ENCODE measurements at regions not wholly inside any gene's neighbourhood (a gene's known extent, or its start where the extent isn't known, plus 50 kb on each side); places are given as distances from the start of the nearest gene placed in this dataset.

DNA sequence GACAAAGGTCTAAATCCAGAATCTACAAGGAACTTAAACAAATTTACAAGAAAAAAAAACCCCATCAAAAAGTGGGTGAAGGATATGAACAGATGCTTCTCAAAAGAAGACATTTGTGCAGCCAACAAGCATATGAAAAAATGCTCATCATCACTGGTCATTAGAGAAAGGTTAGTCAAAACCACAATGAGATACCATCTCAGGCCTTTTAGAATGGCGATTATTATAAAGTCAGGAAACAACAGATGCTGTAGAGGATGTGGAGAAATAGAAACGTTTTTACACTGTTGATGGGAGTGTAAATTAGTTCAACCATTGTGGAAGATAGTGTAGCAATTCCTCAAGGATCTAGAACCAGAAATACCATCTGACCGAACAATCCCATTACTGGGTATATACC lies 518.9 kb upstream of the CCDC54 start:
- peak; percentile 68 for DNase-seq (ENCODE audit: low read depth)

DNA sequence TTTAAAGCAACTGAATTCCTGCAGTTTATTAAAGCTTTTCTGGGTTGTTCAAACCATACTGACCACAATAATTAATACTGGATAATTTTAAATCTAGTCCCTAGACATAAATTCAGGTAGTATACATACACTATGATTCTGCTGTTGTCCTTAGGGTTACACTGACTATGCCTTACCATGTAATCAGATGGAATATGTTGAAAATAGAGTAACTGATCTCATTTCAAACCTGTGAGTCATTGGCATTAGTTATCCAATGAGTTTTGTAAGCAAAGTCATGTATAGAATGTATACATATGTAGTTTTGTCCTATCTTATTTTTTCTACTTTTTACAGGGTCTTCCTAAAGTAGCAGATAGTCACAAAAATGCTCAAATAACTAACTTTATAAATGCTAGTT lies 517.1 kb upstream of the CCDC54 start:
- no peak for DNase-seq (ENCODE audit: low read depth)

DNA sequence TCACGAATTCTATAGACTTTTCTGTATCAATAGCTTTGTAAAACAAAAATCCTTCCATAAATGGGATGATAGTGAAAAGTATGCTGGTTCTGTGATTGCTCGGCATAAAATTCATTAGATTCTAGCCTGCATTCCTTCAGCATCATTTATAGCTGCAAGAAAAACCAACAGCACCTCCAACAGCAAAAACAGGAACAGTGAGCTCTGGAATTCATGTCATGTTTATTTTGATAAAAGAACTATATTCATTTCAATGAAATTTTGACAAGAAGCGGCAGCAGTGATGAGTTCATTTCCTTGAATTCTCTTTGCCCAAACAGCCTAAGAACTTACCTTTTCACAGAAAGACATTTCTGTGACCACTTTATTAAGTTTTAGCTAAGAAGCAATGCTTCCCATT lies 515.2 kb upstream of the CCDC54 start:
- DNase-seq (ENCODE audit: low read depth), result peak; percentile 81

DNA sequence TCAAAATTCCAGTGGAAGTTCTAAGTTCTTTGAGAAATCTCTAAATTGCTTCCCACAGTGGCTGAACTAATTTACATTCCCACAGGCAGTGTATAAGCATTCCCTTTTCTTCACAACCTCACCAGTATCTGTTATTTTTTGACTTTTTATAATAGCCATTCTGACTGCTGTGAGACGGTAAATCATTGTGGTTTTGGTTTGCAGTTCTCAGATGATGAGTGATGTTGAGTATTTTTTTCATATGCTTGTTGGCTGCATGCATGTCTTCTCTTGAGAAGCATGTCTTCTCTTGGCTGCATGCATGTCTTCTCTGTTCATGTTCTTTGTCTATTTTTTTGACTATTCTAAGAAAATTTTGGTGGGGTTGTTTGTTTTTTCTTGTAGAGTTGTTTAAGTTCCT lies 499.6 kb upstream of the CCDC54 start:
- peak; percentile 44 for DNase-seq (ENCODE audit: low read depth)

DNA sequence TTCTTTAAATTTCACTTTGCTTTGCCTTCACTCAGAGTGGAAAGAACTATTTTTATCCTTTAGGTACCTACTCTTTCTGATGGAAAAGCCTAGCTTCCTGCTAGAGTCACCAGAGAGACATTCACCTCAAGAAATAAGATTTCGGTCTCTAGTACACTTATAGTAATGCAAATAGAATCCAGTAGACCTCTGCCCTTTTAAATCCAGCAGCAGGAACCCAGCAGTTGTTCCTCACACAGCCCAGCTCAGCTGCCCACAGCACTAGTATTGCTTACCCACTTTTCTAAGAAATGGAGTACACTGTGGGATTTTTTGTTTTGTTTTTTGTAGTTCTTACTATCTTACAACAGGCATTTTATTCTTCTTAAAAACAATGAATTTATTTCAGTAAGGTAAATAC lies 497.0 kb upstream of the CCDC54 start:
- DNase-seq (ENCODE audit: low read depth), result no peak

DNA sequence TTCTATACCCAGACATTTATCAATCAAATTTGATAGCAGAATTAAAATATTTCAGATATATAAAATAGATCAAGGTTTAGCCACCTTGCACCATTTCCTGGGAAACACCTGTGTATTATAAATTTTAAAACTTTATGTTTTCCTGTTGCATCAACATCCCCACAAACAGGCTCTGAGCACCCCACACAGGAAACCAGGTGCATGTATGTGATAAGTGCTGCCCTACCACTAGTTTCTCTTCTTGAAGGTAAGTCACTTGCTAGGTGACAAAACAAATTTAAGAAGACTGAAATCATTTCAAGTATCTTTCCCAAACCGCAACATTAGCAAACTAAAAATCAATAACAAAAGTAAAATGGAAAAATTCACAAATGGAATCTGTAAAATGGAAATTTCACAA lies 496.1 kb upstream of the CCDC54 start:
- no peak for DNase-seq (ENCODE audit: low read depth)

DNA sequence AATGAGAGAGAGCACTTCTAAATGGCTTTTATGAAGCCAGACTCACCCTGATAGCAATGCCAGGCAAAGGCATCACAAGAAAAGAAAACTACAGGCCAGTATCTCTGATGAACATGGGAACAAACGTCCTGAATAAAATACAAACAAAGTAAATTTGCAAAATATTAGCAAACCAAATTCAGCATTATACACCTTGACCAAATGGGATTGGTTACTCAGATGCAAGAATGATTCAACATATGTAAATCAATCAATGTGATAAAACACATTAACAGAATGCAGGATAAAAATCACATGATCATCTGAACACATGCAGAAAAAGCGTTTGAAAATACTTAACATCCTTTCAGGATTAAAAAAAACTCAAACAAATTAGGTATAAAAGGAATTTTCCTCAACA lies 494.9 kb upstream of the CCDC54 start:
- DNase-seq (ENCODE audit: low read depth), result no peak

DNA sequence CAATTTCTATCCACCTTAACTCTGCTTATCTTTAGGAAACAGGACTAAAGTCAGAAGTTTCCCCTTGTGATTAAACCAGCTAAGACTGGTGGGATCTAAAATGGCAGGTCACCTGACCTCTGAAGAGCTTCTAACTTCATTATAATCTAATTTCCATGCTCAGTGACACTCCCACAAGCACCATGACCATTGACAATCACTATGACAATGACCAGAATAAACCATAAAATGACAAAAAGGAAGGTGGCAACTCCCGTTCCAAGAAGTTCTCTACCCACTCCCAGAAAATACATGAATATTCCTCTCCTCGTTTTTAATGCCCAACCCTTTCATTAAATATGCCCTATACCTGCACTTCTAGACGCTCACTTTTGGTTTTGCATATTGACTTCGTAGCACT lies 471.2 kb upstream of the CCDC54 start:
- DNase-seq (ENCODE audit: low read depth), result no peak

DNA sequence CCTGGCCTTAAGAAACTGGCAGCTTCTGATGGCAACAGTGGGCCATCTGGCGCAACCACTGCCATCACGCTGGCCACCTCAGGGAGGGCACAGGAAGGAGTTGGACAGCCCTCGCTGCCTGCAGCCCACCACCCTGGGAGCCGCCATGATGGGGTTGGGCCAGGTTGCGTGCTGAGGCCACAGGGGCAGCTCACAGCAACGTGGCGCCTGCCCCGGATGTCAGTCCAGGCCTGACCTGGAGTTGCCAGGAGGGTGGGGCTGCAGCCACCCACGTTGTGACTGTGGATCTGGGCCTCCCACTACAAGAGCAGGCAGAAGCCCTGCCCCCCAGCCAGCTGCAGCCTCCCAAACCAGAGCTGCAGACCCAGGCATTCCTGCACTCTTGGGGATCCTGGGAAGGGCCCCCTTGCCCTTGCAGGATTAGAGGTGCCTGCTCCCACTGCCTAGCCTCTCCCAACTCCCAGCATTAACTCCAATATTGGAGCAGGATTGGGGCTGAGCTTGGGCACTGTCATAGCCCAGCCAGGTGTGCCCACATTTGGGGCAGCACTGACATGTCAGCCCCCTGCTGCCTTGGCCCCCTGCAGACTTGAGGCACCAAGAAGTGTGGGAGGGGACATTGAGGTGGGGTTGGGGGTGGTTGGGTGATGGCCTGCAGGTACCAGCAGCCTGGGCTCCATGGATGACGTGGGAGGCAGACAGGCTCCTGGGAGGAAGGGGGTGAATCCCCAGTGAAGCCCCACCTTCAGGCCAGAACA lies 468.9 kb upstream of the CCDC54 start:
- no peak for DNase-seq (ENCODE audit: low read depth)

DNA sequence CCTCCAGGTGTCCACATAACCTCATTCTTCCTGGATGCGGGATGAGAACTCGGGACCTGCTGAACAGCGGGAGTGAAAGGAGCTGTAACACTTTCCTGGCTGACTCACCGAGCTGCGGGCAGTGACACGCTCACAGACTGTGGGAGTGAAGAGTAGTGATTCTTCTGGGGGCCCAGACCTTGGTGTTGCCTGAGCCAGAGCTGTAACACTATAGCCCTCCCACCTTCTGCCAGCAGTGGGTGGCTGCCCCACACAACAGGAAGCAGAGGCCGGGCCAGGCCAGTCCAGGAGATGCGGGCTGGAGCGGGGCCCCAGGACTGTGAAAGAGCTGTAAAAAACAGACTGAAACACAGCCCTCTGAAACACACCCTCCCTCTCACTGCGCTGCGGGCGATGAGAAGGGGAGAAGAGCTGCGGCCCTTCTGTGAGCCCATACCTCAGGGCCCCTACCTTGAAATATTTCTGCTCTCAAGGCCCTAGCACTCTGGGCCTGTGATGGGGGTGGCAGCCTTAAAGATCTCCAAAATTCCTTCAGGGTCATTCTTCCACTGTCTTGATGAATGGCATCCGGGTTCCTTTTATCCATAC lies 464.0 kb upstream of the CCDC54 start:
- DNase-seq (ENCODE audit: low read depth), result no peak

DNA sequence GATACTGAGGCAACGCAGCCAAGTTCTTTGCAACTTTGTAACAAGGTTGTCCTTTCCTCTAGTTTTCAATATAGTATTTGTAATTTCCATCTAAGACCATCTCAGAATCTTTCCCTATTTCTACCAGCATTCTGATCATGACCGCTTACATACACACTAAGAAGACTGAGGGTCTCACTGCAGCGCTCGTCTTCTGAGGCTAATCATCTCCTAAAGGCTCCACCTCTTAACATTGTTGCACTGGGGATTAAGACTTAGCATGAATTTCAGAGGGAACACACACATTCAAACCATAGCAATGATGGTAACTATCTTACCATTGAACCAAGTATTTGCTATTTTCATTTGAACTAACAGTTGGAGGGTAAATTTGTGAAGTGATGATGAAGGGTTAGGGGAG lies 463.3 kb upstream of the CCDC54 start:
- DNase-seq (ENCODE audit: low read depth), result no peak

DNA sequence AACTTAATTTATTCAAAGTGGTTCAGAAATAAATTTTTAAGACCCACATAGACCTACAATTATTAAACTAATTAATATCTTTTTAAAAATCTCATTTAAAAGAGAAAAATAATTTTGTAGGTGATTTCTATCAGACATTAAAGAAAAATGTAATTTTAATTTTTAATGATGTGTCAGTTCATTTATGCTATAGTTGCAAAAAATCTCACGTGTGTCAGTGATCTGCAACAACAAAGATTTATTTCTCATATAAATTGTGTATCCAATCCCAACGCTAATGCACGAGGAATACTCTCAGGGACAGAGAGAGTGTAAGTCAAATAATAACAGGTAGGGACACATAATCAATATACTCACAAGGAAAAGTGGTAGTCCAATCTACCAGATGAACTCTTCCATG lies 456.6 kb upstream of the CCDC54 start:
- DNase-seq (ENCODE audit: low read depth), result no peak

DNA sequence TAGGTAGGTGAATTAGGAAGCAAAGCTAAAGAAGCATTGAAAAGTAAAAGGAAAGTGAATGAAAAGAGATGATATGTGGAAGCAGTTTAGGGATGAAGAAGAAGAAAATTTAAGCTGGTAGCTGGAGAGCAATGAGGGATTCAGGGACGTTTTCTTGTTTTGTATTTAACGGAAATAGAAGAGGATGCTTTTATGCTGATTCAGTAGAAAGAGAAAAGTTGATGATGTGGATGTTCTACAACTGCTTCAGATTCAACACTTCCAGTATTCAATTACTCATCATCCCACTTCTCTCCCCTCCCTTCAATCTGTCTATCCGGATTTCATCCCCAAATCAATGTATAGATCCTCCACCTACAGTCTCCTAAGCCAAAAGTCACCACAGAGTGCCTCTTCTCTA lies 448.2 kb upstream of the CCDC54 start:
- DNase-seq (ENCODE audit: low read depth), result no peak

DNA sequence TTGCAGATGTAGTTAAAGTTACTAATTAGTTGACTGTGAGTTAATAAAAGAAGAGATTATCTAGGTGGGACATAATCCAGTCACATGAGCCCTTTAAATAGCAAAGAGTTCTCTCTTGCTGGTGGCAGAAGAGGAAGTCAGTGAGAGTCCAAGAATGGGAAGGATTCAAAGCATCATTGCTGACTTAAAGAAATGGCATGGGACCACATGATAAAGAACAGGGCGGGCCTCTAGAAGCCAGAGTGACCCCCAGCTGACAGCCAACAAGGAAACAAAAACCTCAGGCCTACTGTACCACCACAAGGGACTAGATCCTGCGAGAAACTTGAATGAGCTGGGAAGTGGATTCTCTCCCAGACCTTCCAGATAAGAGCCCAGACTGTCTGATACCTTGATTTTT lies 447.2 kb upstream of the CCDC54 start:
- no peak for DNase-seq (ENCODE audit: low read depth)

DNA sequence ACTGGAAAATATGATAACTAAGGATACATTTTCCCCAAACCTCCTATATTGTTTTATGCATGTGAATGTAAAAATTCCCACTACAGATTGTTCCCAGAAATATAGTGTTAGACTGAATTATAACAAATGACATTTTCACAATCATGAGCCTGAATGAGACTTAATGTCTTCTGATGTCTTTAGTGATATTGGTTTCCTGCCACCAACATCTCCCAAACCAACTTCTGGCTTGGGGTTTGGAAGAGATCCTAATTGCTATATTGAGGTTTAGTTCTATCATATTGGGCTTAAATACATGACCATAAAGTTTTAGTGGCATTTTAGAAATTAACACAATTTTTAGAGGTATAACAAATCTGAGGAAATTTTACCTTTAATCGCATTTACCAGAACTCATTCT lies 445.3 kb upstream of the CCDC54 start:
- no peak for DNase-seq (ENCODE audit: low read depth)

DNA sequence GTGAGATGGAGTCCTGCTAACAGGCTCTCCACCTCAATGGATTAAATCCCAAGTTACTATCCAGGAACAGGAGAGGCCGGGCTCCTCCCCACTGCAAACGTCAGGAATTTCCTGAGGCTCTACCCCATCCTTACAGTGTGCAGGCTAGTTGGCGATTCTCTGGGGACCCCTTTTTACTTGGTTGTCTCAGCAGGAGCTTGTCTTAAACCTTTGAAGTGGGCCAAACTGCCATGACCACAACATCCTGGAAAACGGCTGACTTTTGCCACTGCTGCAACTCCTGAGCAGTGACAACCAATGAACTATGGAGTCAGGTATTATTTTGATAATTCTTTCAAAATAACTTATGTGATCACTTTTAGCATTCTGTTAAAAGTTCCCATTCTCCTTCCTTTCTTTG lies 440.9 kb upstream of the CCDC54 start:
- DNase-seq (ENCODE audit: low read depth), result no peak

DNA sequence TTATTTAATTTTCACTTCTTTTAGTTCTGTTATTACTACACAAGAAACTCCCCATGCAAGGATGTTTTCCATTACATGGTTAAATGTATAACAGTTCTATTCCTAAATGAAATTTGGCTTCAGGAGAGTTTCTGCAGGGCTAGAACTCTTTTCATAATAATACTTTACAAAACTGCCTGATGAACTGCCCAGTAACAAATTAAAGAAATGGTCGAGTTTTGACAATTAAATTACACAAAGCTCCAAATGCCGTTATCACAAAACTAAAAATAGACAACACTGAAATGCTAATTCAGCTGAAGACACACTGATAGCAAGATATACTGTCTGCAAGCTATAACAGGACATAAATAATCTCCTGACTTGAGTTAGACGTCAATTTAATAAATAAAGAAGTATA lies 435.2 kb upstream of the CCDC54 start:
- no peak for DNase-seq (ENCODE audit: low read depth)

DNA sequence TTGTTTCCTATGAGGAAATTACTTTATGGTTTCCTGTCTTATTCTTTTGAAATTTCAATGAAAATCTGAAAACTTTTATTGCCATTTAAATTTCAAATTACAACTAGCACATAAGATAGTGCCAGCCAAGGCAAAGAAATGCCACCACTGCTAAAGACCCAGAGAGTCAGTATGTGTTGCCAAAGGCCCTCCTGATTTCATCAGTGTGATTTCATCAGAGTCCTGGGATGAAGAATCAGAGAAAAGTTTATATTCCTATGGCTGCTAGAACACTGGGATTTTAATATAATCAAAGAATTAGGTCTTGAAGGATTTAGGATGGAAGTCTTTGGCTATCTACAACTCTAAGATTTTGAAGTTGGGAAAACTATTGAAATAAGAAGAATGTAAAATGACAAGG lies 434.2 kb upstream of the CCDC54 start:
- no peak for DNase-seq (ENCODE audit: low read depth)

DNA sequence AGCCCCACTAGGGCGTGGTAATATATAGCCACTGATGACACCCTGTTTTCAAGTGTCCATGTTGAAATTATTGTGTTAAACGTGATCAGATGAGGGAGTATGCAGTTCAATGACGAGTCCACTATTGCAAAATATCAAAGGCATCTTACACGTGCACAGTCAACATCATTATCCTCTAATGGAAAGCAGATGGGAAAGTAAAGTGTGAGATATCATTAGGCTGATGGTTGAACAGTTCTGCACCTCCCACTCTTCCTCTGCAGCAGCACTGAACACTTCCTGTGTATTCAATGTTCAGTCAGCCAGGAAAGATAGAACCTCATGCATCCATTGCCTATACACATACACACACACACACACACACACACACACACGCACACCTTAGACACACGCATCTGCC lies 431.8 kb upstream of the CCDC54 start:
- no peak for DNase-seq (ENCODE audit: low read depth)

DNA sequence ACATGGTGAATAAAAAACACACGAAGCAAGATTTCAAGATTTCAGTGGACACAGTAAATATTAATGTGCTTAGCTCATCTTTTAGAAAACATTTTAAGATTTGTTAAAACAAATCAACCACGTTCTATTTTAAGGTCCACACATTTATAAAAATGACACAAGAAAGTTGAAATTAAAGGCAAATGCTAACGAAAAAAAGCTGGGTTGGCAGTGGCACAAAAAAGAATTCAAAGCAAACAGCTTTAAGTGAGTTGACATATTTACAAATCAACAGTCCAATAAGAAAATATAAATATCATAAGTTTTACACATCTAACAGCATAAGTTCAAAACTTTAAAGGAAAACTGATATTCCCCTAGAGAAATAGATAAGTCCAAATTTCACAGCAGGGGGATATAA lies 430.4 kb upstream of the CCDC54 start:
- DNase-seq (ENCODE audit: low read depth), result no peak

DNA sequence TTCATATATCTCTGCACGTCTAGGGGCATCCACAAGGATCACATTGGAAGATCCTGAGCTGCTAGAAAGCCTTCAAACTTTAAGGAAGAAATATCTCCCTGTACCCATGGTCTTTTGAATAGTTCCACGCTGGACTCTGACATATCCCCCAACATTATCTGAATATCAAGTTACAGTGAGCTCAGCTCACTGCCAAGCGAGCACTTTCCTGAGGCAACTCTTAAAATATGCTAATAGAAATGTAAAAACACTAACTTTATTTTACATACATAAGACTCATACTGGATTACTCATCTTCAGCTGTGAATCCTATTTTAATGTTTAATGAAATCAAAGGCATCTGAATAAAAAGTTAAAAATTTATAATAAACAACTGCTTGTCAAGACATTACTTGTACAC lies 420.2 kb upstream of the CCDC54 start:
- DNase-seq (ENCODE audit: low read depth), result peak; percentile 40

DNA sequence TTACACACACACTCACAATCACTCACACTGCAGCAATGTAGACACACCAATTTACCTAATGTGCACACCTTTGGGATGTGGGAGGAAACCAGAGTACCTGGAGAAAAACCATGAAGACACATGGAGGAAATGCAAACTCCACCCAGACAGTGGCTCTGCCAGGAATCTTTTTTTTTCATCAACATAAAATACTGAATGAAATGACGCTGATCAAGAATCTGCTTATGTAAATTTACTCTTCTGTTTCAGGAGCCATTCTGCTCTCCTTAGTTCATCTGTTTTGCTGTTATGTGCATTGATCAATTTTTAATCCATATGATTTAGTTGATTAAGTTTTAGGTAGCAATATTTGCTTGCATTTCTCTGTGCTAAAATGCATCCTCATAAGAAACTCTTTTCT lies 414.2 kb upstream of the CCDC54 start:
- peak; percentile 5 for DNase-seq (ENCODE audit: low read depth)

DNA sequence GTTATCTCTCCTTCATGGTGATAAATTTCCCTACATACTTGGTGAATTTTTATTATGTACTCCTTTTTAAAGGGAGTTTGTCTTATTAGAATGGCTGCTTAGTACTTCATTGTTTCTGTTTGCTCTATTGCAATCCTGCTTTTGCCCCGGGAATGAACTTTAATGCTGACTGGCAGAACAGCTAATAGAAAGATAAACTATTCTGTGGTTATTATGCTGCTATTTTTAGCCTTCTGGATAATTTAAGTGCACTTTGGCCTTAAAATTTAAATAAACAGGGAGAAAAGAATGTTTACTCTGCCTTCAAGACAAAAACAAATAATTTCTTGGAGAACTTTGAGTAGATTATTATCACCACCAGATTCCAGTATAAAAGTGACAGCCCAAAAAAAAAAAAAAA lies 413.8 kb upstream of the CCDC54 start:
- peak; percentile 76 for DNase-seq (ENCODE audit: low read depth)

DNA sequence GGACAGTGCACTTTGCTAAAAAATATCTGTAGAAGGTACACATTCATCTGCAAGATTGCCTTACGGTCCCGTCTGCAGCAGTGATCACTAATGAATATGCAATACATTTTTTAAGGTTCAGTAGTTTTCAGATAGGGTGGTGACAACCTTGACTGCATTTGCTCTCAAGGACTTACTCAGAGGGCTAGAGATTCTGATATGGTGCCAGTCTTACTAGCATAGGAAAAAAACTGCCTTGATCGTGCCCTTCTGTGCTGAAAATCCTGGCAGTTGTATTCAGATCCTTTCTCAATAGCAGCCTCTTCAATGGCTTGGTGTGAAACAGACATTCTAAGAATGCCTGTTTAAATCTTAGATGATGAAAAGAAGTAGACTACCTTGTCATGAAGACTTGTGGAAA lies 411.9 kb upstream of the CCDC54 start:
- peak; percentile 9 for DNase-seq (ENCODE audit: low read depth)
